Left ventricle myocardium inferior (tissue), 1 donor: ENCODE measurements at regions not wholly inside any gene's neighbourhood (a gene's known extent, or its start where the extent isn't known, plus 50 kb on each side); places are given as distances from the start of the nearest gene placed in this dataset.

ENCODE experiments used
- DNase-seq: peaks from one replicate; pipeline ENCODE4 v3.0.0-alpha.2; 2020
- H3K27ac ChIP-seq: fragments of 200-600 bp; replicated peaks from 2 replicates; pipeline ENCODE4 v1.8.0; 2021
- H3K27me3 ChIP-seq: fragments of 200-600 bp; 2 replicates; pipeline ENCODE4 v1.8.0; 2021; ENCODE audit warnings: low read depth
- H3K36me3 ChIP-seq: fragments of 200-600 bp; 2 replicates; pipeline ENCODE4 v1.8.0; 2021
- H3K4me1 ChIP-seq: fragments of 200-600 bp; 2 replicates; pipeline ENCODE4 v1.8.0; 2021
- H3K4me3 ChIP-seq: fragments of 200-600 bp; 2 replicates; pipeline ENCODE4 v1.8.0; 2021; ENCODE audit warnings: mild to moderate bottlenecking, moderate library complexity
- H3K9me3 ChIP-seq: fragments of 200-600 bp; replicated peaks from 2 replicates; pipeline ENCODE4 v1.8.0; 2021
- intact Hi-C: fragments of 100-400 bp; cut with micrococcal nuclease; formaldehyde crosslinking; loops from one replicate; pipeline ENCODE4 v1.11.0; 2022
- TF ChIP-seq, protein P1 (sequence below): fragments of 200-600 bp; IDR thresholded peaks from 2 replicates; pipeline ENCODE4 v1.8.0; 2021; ENCODE audit warnings: antibody characterized with exemption, mild to moderate bottlenecking, borderline replicate concordance
- donor health status: DM: no; HTN: yes; CAD: no; lungs with severe emphysema.

DNA sequence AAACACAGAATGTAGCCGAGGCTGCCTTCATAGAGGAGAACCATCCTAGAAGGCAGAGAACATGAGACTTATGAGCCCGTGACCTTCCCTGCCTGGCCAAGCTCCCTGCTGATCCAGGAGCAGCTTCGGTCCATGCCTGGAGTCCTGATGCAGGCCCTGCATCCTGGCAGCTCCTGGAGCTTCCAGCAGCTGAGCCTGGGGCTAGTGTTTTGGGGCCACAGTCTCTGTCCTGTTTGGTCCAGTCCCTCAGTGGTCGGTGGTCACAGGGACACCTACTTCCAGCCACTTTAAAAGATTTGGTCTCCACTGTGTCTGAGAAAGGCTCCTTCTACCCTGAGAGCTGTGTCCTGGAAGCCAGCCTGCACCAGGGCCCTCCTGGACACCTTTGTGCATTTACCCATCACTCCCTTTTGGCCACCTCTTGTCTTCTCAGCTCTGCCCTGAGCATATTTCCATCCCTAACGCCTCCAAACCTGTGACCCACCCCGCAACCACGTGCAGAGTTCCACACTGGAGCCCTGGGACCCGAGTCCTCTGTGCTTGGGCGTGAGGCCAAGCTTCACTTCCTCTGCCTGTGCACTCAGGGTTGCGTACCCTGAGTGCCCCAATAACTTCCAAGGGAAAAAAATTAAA is 315.2 kb upstream of the ZNF32 start:
- Histone ChIP-seq H3K27me3 (no peaks in the 10 kb centered on the region), H3K36me3 (no peaks in the 10 kb centered on the region), H3K27ac (peak overlapping the region; percentile 88), H3K4me3 (no peak overlapping the region), H3K9me3 (no peaks in the 10 kb centered on the region), H3K4me1 (peaks cover 31% of the 10 kb centered on the region)
- no peak for DNase-seq
- TF ChIP-seq, protein P1, sequence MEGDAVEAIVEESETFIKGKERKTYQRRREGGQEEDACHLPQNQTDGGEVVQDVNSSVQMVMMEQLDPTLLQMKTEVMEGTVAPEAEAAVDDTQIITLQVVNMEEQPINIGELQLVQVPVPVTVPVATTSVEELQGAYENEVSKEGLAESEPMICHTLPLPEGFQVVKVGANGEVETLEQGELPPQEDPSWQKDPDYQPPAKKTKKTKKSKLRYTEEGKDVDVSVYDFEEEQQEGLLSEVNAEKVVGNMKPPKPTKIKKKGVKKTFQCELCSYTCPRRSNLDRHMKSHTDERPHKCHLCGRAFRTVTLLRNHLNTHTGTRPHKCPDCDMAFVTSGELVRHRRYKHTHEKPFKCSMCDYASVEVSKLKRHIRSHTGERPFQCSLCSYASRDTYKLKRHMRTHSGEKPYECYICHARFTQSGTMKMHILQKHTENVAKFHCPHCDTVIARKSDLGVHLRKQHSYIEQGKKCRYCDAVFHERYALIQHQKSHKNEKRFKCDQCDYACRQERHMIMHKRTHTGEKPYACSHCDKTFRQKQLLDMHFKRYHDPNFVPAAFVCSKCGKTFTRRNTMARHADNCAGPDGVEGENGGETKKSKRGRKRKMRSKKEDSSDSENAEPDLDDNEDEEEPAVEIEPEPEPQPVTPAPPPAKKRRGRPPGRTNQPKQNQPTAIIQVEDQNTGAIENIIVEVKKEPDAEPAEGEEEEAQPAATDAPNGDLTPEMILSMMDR, result no peak
- intact Hi-C loops, result no loop called here

DNA sequence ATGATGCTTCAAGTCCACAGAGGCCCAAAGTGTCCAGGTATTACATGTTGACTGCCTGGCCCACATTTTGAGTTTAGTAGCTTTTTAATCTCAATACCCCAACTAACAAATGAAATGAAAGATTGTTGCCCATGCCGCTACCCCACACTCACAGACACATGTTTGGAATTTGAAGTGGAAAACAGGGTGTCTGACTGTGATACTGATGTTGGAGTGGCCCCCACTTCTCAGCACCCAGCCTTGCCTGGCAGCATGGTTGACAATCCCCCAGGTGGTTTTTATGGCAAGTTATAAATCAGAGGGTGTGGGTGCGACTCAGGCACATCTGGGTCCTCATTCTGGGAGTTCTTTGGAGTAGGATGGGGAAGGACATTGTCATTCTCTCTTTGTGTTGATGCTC is 314.7 kb upstream of the ZNF32 start:
- no peak overlapping the region for H3K4me3 ChIP-seq
- intact Hi-C loops, result no loop called here
- no peaks in the 10 kb centered on the region for H3K36me3 ChIP-seq
- no peaks in the 10 kb centered on the region for H3K9me3 ChIP-seq
- DNase-seq, result no peak
- TF ChIP-seq, protein P1, result no peak
- H3K27ac ChIP-seq, result peak overlapping the region; percentile 88
- no peaks in the 10 kb centered on the region for H3K27me3 ChIP-seq
- peaks cover 31% of the 10 kb centered on the region for H3K4me1 ChIP-seq

DNA sequence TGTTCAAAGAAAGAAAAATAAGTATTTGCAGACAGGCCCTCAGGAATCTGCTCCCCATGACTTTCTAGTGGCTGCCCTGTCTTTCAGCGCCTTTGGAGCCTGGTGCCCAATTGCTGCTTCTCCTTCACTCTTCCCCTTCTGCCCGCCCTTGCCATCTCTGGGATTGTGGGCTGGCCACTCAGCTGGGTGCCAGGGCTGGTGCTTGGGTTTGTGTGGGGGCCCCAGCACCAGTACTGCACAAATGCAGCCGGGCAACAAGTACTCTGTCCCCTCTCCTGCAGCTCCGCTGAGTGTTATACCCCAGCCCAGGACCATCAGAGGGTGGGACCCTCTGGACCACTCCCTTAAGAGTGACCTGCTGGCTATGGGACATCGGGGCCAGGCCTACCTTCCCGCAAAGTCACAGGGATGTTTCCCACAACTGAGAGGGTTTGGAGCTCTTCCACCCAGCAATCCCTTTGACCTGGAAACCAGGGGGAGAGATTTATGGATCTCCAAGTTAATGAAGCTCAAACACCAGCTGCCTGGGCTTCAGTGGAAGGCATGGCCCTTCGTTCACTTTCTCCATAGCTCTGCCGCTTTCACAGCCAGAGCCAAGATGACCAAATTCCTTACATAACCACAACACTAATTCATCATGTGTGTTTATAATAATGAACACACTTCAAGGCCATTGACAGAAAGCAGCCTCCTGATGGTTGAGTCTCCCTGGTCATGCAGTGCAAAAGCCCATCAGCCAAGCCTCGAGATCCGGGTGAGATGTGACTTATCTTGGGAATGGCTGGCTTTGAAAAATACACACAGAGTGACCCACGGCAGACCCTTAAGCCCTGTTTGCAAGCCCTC is 313.9 kb upstream of the ZNF32 start:
- Histone ChIP-seq H3K27me3 (no peaks in the 10 kb centered on the region), H3K27ac (no peak overlapping the region), H3K4me3 (no peak overlapping the region), H3K9me3 (no peaks in the 10 kb centered on the region), H3K4me1 (peaks cover 31% of the 10 kb centered on the region), H3K36me3 (no peaks in the 10 kb centered on the region)
- TF ChIP-seq, protein P1, result no peak
- intact Hi-C loops, result no loop called here
- no peak for DNase-seq

DNA sequence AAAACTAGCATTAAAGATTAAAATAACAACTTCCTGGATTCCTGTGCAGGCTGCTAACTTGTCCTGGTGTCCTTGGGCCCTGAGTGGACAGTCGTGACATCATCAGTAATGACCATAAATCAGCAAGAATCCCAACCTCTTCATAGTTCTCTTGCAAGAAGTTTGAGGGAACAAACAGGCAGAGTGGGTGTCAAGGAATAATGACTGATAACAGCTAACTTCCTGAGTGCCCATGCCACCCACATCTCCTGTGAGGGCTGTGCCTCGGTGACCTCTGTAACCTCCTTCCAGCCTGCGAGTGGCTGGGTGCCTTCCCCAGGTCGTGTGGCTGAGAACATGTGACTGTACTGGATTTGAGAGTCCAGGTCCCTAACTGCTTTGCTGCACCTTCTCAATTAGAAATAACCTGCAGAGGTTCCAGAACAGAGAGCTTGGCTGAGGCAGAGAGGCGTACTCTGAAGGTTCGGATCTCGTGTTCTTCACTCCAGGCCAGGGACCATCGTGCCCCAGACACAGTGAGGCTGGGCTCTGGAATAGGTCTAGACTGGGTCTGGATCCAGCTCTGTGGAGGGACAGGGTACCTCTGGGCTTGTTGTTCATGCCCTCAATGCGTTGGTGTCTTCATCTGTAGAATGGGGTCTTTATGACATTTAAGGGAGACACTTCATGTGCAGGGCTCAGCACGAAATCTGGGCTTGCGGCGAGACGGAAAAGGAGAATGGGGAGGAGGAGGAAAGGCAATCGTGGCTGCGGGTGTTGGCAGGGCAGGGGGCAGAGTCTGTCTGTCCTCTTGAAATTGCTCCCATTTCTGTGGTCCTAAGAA is 313.1 kb upstream of the ZNF32 start:
- intact Hi-C loops, result no loop called here
- no peak for DNase-seq
- no peaks in the 10 kb centered on the region for H3K27me3 ChIP-seq
- H3K4me1 ChIP-seq, result peaks cover 31% of the 10 kb centered on the region
- no peaks in the 10 kb centered on the region for H3K9me3 ChIP-seq
- peak overlapping the region; percentile 68 for H3K27ac ChIP-seq
- no peaks in the 10 kb centered on the region for H3K36me3 ChIP-seq
- TF ChIP-seq, protein P1, result no peak
- H3K4me3 ChIP-seq, result no peak overlapping the region

DNA sequence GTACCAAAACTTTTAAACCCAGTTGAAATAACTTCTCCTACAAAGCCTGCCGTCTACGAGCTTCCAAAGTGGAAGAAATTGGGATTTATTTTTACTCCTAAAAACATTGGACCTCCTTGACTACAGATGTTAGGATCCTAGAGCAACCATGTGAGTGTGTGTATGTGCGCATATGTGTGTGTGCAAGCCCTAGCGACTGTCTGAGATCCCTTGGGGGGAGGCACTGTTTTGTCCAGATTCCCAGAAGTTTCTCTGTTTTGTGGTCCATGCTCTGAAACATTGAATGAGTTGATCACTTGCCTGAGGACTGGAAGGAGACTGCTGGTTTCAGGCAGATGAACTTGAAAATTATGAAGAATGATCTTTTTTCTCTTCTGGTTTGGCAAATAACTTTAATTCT is 312.3 kb upstream of the ZNF32 start:
- intact Hi-C loops, result no loop called here
- Histone ChIP-seq H3K4me1 (peaks cover 29% of the 10 kb centered on the region), H3K27ac (peak overlapping the region; percentile 68), H3K9me3 (no peaks in the 10 kb centered on the region), H3K27me3 (no peaks in the 10 kb centered on the region), H3K36me3 (no peaks in the 10 kb centered on the region), H3K4me3 (no peak overlapping the region)
- no peak for DNase-seq
- TF ChIP-seq, protein P1, result no peak
